NCI-H187 treated with DMSO at 0.1 percent for 48 hours (cell line): ENCODE measurements at regions not wholly inside any gene's neighbourhood (a gene's known extent, or its start where the extent isn't known, plus 50 kb on each side); places are given as distances from the start of the nearest gene placed in this dataset.
"Not testable (repeated sequence)": the region's sequence is repeated elsewhere in the genome, so short reads cannot be mapped to it uniquely, and the experiment has no call there.

ENCODE experiments used
- DNase-seq: peaks from one replicate; lab custom pipeline; 2025; lab: John Stamatoyannopoulos, UW

DNA sequence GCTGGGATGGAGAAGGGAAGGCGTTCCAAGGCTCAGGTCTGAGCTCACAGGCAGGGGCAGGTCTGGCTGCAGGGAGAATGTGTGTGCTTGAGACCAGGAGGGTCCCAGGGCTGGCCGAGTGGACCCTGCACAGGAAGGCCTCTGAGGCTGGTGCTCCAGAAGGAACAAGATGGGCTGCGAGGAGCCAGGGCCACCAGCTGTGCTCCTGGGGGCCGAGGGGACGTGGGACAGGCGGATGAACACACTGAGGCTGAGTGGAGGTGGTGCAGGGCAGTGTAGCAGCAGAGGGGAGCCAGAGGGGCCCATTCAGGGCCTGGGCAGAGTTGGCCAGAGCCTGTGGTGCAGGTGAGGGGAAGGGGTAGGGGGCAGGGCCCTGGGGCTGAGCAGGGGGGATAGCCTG lies 249.7 kb downstream of the TMEM121 start:
- DNase-seq: not testable (repeated sequence)

DNA sequence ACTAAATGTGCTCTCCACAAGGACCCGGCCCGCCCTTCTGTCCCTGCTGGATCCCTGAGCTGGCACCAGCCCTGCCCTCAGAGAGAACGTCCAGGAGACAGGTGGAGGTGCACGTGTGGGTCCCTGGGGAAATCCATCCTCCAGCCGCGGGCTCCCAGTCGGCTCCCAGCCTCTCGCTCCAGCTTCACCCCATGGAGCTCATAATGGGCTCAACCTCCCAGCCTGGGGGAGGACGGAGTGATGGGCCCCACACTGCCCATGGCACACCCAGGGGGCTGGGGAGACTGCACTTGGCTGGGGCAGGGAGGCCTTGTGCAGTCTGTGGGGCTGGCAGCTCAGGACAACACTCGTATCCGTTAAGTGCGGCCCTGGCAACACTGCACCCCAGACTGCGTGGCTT lies 250.5 kb downstream of the TMEM121 start:
- no peak for DNase-seq

DNA sequence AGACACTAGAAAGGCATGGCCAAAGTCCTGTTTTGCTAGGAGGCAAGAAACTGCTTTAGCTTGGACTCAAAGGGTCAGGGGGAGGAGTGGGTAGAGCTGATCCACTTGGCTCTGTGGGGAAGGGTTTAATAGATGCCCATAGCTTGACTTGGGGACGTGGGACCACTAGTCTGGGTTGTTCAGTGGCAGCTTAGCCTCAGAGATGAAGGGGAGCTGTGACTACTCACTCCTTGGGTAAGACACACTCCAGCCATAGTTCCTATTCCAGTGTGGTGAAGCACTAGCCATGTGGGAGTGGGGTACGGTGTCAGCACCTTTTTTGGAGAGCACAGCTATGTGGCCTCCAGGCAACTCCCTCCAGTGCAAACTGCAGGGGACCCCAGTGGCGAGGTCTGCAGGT lies 257.3 kb downstream of the TMEM121 start:
- no peak for DNase-seq

DNA sequence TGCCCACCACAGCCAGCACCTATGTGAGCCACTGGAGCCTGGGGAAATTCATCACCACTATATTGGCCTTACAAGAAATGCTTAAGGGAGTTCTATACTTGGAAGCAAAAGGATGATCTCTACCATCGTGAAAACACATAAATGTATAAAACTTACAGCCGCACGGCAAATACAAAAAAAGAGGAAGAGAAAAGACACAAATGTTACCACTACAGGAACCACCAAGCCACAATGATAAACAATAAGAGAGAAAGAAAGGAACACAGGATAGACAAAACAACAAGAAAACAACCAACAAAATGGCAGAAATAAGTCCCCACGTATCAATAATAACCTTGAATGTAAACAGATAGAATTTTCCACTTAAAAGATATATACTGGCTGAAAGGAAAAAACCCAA lies 267.5 kb downstream of the TMEM121 start:
- DNase-seq: no peak

DNA sequence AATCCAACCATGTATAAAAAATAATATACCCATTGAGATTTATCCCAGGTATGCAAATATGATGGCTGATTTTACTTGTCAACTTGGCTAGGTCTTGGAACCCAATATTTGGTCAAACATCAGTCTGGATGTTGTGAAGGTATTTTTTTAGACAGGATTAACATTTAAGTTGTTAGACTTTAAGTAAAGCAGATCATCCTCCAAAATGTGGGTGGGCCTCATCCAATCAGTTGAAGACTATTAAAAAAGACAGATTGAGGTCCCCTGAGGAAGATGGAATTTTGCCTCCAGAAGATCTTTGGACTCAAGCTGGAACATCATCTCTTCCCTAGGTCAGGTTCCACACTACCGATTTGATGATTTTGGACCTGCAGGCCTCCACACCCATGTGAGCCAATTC lies 271.2 kb downstream of the TMEM121 start:
- no peak for DNase-seq

DNA sequence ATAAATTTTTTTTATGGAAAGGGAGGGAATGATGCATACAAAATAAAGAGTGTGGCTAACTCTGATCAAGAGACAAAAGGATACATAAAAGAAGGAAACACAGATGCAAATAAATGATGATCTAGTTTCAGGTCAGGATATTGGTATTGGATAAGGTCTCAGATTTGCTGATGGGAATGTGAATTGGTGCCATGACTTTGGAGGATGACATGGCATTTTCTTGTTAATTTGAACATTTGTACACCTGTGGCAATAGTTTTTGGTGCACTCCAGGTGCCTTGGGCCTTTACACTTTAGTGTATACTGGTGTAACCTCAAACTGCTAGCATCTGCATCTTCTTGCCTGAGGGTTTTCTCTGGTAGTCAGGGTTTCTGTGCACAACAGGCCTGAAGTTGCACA lies 279.3 kb downstream of the TMEM121 start:
- DNase-seq: no peak

DNA sequence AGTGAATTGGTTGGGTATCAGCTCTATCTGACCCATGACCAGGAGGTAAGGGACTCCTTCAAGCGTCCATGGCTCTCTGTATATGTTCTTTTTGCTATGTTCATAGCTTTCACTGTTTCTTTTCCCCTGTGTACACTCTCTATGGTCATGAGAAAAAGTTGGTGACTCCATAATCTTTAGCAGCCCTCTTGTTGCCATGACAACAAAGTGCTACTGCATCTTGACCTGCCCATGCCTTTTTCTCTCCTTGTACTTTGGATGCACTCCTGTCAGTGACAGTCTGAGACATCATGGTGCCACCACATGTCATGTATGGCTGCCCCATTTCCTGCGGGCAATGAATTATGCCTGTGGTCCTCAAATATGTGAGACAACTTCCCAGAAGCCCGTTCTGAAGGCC lies 280.2 kb downstream of the TMEM121 start:
- DNase-seq: no peak

DNA sequence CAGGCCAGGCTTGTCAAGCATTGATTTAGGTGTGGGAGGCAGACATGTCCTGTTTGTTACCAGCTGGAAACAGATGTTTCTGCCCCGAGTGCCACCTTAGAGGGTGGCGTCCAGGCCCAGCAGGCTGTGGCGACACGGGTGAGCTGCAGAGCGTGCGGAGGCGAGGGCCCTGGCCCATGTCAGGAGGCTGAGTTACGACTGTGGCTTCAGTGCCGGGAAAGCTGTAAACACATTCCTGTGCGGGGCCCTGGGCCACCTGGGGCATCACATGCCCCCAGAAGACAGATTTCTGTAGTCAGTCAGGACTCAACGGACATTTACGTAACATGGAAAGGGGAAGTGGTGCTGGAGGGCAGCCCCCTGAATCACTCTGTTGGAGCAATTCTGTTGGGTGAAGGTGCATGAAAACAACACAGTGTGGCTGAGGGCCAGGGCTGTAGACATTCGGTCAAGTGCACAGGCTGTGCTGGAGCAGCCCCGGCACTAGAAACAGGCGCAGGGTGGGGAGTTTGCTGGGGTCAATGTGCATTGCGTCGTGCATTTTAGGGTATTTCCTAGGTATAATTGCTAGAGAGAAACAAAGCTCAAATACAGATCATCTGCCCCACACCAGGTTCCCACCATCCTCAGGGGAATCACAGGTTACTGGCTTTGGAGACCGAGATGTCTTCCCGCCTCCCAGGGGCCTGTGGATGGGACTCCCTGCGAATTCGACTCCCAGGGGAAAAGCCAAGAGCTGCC lies 291.8 kb downstream of the TMEM121 start:
- DNase-seq: no peak

DNA sequence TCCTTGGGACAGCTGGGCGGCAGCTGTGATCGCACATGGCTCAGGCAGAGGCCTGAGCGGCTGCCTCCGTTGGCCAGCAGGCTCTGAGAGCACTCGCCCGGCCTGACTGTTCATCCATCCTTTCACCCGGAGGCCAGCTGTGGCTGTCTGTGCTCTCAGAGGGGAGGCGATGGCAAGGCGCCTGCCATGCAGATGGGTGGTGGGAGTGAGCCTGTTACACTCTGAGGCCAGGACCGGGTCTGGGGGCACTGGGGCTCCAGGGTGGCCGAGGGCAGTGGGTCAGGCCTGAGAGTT lies 292.3 kb downstream of the TMEM121 start:
- DNase-seq: no peak

DNA sequence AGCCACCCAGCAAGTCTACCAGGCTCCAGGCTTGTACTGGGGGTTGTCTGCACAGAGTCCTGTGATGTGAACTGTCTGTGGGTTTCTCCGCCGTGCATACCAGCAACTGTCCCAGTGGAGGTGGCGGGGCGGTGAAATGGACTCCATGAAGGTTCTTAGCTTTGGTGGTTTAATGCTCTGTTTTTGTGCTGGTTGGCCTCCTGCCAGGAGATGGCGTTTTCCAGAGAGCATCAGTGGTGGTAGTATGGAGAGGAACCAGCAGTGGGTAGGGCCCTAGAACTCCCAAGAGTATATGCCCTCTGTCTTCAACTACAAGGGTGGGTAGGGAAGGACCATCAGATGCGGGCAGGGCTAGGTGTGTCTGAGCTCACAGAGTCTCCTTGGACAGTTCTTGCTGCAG lies 303.8 kb downstream of the TMEM121 start:
- DNase-seq: no peak

DNA sequence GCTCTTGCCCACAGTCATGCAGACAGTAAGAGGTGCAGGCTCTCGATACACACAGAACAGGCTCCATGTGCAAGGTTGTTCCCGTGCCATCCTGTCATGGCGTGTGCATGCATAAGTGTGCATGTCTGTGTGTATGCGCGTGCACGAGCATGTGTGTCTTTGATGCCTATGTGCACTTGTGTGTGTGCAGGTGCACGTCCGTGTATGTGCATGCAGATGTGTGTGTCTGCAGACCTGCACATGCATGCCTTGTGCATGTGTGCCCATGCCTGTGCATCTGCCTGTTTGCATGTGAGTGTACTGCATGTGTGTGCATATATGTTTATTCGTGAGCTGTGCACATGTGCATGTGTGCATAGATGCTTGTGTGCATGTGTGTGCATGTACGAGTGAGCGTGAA lies 309.8 kb downstream of the TMEM121 start:
- no peak for DNase-seq

DNA sequence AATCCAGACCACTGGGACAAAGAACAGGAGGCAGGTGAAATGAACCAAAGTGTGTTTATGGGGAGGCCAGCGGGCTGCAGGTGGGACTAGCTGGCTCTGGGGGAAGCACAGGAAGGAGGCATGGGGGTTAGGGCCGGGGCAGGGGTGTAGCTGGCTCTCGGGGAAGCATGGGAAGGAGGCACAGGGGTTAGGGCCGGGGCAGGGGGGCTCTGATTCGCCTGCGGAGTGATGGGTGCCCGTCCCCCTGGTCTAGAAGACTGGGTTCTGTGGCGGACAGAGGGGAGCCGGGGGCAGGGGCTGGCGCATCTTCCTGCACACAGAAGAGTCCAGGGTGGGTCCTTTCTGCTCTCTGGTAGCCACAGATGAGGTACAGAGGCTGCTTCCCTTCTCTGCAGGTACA lies 310.3 kb downstream of the TMEM121 start:
- no peak for DNase-seq

DNA sequence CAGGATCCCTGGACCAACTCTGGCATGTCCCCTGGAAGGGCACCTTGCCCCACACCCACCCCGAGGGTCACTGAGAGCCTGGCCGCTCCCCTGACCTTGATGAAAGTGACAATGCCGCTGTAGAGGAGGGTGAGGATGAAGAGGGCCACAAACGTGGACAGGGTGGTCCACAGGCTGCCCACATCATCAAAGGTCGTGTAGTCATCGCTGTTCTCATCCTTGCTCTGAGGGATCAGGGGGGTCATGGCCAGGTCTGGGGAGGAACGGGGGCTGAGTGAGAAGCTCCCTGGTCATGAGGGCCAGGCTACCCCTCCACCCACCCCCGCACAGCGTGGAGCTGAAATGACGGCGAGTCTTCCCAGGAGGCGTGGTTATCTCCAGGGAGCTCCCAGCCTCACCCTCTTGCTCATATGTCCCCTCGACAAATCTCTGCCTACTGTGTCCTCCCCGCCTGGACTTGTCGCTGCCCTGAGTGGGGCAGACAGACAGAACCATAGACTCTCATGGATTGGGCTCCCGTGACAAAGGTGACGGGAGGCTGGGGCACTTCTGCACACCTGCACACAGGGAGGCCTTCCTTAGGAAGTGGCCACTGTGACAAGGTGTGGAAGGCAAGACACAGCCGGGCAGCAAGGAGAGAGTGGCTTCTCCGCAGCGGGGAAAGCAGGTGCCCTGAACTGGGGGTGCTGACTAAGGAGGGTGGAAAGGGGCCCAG lies 311.1 kb downstream of the TMEM121 start:
- DNase-seq: no peak

DNA sequence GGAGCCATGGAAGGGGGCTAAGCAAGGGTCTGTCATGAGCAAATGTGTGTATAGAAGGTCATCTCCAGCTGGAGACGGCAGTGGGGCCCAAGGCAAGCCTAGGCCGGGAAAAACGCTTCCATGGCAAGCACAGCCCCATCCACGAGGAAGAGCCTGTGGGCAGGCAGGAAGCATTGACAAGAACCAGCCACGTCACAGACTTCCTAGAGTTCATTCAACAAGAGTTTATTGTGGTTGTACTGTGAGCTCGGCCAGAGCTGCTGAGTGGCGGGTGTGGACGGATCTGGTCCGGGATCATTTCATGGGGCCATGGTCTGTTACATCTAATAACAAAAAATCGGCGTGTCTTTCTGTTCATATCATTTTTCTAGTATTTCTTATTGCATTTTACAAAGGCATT lies 311.7 kb downstream of the TMEM121 start:
- DNase-seq: no peak

DNA sequence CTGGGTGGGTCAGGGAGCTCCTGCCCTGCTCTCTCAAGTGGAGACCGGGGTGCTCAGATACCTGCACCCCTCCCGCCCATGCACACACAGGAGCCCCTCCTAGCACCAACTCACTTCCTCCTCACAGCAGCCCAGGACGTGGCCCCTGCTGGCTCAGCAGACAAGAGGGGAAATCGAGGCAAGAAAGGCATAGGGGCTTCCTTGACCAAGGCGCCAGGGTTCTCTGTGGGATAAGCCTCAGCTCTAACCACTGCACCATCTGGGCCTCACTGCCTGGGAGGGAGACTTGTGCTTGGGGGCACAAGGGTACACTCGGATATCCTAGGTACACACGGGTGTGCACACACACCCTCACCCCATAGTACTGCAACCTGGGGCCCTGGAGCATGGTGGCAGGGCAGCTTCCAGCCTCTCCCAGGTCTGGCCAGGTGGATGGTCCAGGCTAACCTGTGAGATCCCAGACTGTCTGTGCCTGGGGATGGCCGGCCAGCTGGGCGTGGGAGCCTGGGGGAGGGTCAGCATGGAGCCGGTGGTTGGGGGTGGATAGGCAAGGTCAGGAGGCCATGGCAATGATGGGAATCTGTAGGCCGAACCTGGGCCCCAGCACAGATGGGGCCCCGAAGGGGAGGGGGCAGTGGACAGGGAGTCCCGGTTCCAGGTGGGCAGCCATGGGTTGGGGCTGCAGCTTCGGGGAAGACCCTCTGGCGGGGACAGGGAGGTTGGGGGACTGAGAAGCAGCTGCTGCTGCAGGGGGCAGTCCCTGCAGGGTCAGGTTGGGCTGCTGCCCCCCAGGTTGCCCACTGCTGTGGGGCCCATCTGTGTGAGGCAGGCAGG lies 312.4 kb downstream of the TMEM121 start:
- DNase-seq: no peak

DNA sequence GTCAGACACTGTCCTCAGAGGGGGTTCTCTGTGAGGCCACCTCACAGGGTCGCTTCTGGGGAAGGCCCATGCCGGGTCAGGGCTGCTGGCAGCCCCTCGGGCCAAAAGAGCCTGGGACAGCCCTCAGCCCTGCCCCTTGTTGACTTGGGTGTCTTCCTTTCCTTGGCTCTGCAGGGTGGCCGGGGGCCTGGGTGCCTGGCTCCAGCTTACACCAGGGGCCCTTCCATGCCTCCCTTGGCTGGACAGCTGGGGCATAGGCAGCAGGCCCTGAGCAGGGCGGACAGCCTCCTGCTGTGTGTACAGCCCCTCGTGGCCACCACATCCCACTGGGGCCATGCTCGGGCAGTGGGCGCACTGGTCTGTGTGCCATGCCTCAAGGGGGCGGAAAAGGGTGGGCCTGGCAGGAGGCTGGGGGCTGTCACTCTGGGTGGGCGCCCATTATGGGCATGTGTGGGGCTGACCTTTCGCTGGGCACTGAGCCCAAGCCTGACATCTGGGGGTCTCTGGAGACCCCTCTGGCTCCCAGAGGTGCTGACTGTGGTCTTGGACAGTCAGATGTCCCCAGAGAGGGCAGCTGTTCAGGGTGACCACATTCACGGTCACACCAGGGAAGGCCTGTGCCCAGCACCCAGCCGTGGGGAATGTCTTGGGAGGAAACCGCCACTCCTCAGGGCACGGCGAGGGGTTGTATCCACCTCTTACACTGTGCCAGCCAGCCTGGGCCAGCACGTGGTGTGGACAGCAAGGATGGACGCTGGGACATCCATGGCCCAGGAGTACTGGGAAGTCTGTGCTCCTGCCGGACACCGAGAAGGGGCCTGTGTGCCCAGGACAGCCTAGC lies 313.3 kb downstream of the TMEM121 start:
- DNase-seq: no peak

DNA sequence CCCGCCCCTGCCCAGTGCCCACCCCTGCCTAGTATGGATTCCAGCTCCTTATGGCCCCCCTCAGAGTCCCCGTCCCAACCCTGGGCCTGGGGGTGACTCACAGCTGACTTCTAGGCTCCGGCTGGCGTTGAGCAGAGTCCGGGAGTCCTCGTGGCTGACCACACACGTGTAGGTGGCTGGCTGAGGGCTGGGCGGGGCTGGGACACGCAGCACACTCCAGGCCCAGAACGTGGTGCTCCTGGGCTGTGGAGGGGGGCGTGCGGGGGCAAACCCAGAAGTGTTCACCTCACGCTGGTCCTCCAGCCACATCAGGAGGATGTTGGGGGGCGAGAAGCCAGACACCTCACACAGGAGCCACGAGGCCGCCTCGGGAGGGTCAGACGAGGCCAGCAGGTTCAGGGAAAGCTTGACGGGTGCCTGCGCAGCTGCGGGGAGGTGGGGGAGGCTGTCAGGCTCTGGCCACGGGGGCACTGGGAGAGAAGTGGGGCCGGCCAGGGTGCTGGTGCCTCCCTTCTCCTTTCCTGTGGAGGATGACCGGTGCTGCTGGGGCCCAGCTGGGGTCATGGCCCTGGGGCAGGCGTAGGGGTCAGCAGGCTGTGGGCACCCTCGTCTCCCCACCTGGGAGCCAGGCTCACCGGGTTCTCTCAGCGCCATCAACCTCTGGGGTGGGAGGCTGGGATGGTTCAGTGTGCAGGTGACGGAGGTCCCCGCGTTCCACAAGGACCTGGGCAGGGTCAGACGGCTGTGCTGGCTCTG lies 314.1 kb downstream of the TMEM121 start:
- DNase-seq: no peak

DNA sequence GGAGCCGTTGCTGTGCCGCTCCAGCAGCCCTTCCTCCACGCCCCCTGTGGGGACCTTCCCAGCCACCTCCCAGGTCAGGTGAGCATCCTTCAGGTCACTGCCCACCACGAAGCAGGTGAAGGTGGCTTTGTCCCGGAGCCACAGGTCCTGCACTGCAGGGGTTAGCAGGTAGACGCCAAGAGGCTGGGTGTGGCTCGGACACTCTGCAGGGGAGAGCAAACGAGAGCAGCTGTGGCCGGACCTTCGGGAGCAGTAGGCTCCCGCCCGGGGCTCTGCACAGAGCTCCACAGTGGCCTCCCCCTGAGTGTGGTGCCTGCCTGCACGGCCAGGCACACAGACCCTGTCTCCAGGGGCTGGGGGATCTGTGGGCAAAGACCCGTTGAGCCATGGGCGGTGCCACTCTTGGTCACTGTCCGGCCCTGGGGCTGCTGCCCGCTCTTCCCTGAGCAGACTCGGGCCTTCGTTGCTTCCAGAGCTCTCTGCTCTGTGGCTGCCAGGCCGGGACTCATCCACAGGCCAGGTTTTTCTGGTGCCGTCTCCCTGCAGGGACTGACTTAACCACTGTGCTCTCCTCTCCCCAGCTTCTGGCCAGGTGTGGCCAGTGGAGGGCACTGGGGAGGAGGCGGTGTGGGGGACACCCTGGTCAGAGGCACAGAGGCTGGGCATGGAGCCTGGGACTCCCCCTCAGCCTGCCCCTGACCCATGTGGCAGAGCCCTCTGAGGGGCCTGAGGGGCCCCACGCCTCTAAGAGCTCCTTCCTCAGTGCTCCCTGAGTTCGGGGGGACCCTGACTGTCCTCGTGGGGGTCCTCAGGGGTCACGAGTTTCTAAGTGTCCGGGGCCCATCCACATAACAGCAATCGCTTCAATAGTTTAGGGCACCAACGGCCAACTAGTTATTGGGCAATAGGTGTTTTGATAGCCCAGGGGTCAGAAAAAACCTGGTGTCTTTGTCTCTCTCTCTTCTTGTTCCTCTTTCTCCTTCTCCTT lies 314.9 kb downstream of the TMEM121 start:
- DNase-seq: no peak

DNA sequence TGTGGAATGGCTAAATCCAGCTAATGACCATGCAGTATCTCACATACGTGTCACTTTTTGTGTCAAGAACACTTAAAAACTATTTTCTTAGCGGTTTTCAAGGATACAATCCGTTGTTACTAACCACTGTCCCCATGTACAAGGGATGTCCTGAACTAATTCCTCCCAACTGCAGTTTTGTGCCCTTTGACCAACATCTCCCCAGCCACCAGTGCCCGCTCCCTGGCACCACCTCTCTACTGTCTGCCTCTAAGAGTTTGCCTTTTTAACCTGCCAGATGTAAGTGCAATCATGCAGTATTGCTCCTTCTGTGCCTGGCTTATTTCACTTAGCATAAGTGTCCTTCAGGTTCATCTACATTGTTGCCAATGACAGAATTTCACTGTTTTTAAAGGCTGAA lies 315.7 kb downstream of the TMEM121 start:
- DNase-seq: no peak

DNA sequence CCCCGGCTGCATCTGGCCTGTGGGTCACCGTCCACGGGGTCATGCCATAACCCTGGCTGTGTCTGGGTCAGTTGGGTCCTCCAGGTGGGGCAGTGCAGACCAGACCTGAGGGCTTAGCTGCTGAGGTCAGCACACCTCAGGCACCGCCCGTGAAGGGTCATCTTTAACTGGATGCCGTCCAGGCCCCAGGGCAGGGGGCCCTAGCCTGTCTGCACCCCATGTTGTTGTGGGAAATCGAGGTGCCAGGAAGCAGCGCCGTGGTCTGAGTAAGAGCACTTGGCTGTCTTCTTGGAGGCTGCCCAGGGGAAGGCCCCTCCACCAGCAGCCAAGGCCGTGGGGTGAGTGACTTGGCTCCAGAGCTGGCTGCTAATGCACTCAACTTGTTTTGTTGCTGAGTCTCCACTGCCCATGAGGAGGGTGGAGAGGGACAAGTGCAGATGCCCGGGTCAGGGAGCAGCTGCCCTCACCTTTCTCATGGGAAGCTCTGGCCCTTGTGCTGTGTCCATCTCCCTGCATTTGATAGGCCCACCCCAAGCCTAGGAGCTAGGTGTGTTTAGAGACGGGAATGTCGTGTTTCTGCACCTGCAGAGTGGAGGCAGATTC lies 317.2 kb downstream of the TMEM121 start:
- DNase-seq: no peak
